NCI-H2196 treated with DMSO at 0.1 percent for 48 hours (cell line): ENCODE measurements at regions not wholly inside any gene's neighbourhood (a gene's known extent, or its start where the extent isn't known, plus 50 kb on each side); places are given as distances from the start of the nearest gene placed in this dataset.

ENCODE experiments used
- DNase-seq: peaks from one replicate; lab custom pipeline; 2025; ENCODE audit not compliant: unreplicated experiment; lab: John Stamatoyannopoulos, UW

DNA sequence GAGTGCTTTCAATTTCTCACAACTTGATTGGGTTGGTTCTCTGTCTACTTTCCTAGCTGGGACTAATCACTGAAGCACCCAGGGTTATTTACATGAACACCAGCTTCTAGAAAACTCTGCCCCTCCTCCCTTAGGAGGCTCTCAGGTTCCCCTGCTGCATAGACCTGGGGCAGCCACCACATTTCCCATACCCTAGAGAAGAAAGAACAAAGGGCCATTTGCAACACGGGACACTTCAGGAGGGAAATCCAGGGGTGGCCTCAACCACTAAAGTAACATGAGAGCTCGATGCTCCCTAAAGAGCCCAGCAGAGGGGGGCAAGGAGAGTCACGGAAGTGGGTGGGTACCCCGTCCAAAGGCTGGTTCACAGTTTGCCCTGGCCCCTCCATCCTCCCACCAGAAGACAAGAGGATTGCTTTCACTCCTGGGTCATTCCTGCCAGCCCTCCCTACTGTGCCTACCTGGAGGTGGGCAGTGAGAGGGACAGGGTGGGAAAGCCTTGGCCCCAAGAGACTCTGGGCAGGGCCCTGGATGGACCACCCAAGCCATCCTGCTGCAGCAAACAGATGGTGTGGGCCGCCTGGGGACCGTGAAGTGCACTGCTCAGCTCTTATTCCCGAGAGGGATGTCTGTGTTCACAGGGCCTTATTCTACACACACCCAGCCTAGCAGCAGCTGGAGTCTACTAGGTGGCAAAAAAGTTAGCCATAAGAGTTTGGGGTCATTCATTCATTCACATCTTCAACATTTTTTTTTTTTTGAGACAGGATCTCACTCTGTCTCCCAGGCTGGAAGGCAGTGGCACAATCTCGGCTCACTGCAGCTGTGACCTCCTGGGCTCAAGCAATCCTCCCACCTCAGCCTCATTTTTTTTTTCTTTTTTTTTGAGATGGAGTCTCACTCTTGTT, 392.1 kb downstream of the SOX9 start:
- DNase-seq = no peak

GRCh38 chr17:72514321-72514861, 393.6 kb downstream of the SOX9 start:
- no peak for DNase-seq

GRCh38 chr17:72514891-72515290, 394.1 kb downstream of the SOX9 start:
- DNase-seq = no peak

DNA sequence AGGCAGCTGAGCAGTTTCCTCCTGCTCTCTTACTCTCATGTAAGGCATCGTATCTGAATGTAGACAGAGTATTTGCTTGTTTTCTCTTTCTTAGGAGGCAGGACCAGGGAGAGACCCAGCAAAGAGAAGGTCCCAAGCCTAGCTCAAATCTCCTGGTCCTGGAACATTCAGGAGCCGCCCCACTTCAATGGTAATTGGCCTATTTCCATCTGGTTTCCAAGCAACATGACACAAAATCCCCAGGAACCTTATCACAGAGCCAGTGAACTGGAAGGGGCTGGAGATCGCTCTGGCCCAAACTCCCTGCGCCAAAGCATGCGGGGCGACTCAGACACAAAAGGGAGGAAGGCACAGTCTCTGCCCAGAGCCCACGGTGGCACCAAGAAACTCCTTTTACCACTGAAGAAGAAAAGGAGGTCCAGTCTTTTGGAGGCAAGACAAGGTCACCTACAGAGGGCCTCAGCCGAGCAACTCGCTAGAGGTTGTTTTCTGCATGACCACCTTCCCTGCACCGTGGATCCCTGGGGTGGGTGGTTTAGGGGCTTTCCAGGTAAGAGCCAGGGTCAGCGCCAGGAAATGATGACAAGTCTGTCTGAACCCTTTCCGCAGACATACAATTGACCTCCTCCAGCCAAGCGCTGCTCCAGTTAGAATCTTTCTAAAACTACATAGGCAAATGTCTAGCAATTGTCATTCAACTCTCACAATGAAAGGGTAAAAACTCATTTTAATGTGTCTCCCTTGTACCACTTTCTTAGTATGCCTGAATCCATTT, 394.7 kb downstream of the SOX9 start:
- DNase-seq = peak; percentile 43

DNA sequence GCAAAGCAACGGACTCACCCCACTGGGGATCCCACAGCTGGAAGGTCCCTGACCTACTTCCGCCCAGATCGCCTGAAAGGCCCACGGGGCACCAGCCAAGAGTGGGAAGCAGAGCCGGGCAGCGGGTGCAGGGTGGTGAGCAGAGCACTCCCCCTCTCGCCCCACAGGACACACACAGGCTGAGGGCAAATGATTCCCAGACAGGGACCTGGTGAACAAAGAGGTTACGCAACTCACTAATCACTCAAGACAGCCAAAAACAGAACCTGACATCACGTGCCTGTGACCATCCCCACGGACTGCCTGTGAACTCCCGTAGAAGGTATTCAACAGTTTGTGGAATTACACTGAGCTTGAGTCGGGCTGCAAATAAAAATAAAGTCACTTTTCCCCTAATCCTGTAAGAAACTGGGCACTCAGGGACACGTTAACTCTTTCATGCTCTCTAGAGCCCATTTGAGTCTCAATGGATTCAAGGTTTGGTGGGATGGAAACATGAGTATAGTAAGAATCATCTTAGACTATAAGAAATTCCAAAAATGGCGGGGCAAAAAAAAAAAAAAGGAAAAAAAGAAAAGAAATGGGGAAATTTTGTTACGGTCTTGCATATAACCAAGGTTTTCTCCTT, 396.1 kb downstream of the SOX9 start:
- no peak for DNase-seq

GRCh38 chr17:72517413-72518158, 396.8 kb downstream of the SOX9 start:
- DNase-seq = no peak

GRCh38 chr17:72518159-72518732, 397.4 kb downstream of the SOX9 start:
- DNase-seq = no peak

DNA sequence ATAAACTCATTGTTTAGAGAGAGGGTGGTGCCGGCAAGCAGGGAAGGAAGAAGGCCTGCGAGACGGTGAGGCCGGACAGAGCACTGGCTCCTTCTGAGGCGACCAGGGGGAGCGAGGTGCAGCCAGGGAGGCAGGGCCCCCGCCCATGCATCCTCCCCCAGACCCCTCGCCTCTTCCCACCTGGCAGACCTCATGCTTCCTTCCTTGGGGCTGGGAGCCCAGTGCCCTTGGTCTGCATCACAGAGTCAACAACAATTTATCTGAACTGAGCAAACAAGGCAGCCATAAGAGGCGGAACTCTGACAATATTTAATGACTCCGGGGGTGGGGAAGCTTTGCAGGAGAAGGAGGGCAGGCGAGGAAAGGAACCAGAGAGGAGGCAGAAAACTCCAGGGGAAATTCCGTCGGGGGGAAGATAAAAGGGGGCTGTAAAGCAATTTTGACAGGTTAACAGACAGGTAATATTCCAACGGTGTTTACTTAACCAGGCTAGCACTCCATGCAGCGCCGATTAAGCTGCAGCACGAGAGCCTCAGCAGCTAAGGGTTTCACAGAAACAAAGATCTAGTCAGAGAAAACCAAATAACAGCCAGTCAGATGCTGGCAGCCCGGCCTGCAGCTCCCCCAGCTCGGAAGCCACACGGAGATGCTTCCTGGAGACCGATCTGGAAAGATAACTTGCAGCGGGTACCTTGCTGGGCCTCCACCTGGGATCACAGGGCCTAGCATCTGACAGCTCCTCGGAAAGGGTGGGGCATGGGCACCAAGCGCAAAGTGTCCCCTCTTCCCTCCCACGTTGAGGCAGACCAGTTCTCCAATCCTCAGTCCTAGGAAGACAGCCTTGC, 398.2 kb downstream of the SOX9 start:
- DNase-seq = peak; percentile 76

GRCh38 chr17:72519598-72519936, 398.7 kb downstream of the SOX9 start:
- no peak for DNase-seq

DNA sequence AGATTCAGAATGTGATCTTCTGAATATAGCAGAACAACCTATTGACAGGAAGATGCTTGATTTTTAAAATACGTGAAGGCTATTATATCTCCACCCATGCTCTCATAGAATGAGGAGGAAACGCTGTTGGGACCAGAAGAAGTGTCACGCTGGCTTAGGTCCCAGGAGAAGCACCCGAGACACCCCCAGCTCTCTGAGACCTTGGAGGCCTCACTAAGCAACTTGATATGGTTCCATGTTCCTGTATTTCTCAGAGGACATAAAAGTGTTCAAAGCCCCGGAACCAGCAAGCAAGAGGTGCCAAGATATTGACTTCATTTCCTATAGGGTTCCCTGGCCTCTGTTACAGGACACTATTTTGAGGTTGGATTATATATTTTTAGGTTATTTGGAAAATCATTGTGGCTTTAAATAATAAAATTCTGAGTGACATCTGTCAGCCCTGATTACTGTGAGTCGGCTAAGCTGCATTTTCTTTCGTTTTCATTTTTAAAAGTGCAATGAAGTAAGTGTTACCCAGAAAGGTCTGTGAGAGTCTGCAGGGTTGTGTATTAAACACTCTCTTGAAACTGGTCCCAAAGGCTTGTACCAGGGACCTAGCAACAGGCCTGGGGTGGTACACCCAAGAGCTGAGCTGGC, 400.0 kb downstream of the SOX9 start:
- DNase-seq = no peak

DNA sequence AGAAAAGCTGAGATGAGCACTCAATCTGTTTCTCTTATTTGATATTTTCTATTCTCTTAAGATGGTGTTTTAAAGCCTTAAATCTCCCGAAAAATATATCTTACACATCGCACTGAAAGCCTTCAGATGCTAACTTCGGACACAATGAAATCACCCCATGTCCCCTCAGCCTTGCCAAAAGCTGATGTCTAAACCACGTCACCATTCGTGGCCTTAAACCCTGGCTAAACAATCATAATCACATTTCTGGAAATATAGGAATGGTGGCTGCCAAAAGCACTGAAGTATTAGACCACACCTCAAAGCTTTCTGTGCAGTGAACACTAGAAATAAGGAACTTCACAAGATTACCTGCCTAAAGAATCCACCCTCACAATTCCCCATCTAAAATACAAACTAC, 402.7 kb downstream of the SOX9 start:
- DNase-seq = no peak

DNA sequence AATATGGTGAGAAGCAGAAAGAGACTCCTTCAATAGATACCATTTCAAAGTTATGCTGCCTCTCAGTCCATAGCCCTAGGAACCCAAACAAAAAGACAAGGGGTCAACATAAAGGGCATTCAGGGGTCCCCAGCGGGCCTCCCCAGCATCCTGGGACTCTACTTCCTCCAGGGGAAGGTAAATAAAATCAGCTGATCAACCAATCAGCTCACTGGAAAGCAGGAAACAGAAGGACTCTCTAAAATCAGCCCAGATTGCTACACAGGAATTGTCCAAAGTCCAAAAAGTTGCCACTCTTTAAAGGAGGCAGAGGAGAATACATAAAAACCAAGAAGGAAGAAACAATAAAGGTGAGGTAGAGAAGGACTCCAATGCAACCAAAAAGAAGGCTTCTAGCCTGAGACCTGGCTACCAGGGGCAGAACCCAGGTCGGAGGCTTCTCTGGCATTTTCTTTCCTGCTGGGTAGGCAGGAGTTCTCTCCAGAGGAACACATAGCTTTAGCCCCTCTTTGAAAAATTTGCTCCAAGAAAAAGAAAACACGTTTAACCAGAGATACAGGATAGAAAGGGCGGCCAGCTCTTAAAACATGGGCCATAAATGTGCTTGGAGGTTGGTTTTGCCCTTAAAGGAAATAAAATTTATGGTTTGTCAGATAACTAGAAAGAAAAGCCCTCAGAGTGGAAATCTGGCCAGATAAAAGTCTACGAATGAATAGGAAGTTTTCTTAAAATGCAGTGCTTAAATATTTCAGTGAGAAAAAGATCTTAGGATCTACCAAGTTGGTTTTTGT, 404.6 kb downstream of the SOX9 start:
- DNase-seq = no peak

DNA sequence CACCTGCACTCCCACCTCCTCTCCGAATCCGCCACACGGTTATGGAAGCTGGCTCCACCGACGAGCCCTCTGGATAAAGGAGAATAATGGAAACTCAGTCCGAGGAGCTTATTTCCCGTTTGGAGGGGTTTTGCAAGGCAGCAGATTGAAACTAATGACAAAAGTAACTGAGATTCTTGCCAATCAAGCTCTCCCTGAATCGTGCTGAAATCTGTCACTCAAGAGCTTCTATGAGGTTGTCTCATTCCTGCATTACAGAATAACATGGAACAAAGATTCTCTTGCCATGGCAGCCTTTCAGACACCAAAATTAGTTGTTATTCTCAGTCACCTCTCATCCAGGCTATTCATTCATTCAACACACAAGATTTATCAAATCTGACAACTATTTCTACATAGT, 405.9 kb downstream of the SOX9 start:
- no peak for DNase-seq

DNA sequence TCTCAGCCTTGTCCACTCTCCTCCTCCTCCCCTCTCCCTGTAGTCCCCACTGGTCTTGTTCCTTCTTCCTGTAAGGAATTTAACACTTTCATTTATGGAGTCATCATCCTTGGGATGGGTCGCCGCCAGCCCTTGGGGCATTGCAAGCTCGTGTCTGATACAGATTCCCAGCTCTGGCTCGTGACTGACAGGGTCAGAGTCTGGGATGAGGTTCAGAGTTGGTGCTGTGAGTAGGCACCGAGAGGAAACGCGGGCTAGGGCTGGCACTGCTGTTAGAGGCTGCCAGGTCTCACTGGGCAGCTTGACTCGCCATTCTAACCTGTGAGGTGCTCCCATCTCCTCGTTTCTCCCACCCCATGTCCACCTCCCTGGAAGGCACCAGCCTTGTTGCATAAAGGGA, 407.0 kb downstream of the SOX9 start:
- DNase-seq = no peak

- no peak for DNase-seq
Measured at GRCh38 chr17:72528683-72529082, 407.9 kb downstream of the SOX9 start.

GRCh38 chr17:72529386-72529785, 408.6 kb downstream of the SOX9 start:
- DNase-seq = peak; percentile 23

GRCh38 chr17:72530454-72530853, 409.6 kb downstream of the SOX9 start:
- no peak for DNase-seq

DNA sequence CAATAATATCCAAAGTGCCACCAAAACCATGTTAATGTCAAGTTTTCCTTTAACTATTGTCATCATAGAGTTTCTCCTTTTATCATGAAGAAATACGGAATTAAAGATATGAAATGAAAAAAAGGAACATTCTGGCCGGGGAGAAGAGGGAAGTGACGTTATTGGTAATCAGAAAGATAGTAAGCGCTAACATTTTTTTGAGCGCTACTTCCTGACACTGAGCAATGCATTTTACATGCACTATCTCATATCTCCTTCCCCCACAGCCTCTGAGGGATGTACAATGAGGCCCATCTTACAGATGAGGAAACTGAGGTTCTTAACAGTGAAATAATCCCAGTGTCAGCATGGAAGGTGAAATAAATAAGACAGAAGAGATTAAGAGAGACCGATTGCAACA, 410.9 kb downstream of the SOX9 start:
- no peak for DNase-seq
